HG03066 (cell line): ENCODE measurements at regions not wholly inside any gene's neighbourhood (a gene's known extent, or its start where the extent isn't known, plus 50 kb on each side); places are given as distances from the start of the nearest gene placed in this dataset.

Source experiments
- ATAC-seq: cut with Tn5 transposase; IDR thresholded peaks from one replicate; pipeline ENCODE4 v1.9.1; 2021; ENCODE audit warnings: low read depth; ENCODE audit not compliant: unreplicated experiment

DNA sequence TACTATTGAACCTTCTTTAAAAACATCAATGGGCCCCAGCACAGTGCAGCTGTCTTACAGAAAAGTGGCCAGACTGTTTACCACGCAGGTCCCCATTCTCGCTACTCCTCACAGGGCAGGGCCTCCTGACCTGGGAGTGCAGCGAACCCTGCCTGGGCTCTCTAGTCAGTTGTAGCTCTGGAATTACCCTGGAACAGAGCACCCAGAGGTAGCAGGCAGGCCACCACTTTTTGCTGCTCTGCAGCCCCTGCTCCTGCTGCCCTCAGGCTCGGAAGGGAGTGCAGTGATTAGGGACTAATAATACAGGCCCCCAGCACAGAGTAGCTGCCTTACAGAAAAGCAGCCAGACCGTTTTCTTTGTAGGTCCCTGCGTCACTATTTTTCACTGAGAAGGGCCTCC, 1563.0 kb downstream of the SUCLG1 start:
- no peak for ATAC-seq

- no peak for ATAC-seq
Measured at GRCh38 chr2:82893190-82893589, 1565.9 kb downstream of the SUCLG1 start.

GRCh38 chr2:82879803-82880202, 1579.3 kb downstream of the SUCLG1 start:
- ATAC-seq = no peak

DNA sequence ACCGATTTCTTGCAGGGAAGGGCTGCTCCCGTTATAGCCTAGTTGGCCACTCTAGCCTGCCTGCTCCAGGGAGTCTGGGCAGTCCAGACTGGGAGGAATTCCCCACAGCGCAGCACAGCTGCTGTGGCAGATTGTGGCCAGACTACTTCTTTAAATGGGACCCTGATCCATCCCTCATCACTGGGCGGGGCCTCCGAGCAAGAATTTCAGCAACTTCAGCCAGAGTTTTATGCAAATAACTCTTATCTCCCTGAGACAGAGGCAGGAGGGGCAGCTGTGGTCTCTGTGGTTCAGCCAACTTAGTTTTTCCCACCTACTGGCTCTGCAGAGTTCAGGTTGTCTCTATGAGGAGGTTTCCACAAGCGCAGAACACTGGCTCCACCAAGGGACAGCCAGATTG, 1583.2 kb downstream of the SUCLG1 start:
- ATAC-seq = no peak

- ATAC-seq = no peak
Measured at GRCh38 chr2:82857967-82858366, 1601.1 kb downstream of the SUCLG1 start.

DNA sequence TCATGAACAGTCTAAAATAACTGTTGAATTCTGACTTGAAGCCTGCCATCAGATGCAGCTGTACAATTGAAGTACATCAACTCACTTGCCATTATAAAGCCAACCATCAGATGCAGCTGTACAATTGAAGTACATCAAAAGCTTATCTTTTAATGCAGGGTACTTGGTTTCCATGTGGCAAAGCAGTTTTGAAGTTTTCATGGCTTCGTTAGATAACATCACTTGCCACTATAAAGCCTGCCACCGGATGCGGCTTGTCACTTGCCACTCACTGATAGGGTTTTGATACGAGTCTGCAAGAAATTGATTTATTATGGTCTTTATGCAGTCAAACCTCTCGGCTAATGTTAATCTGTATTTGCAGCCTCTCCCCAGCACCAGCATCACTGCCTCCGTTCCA, 1605.8 kb downstream of the SUCLG1 start:
- no peak for ATAC-seq

DNA sequence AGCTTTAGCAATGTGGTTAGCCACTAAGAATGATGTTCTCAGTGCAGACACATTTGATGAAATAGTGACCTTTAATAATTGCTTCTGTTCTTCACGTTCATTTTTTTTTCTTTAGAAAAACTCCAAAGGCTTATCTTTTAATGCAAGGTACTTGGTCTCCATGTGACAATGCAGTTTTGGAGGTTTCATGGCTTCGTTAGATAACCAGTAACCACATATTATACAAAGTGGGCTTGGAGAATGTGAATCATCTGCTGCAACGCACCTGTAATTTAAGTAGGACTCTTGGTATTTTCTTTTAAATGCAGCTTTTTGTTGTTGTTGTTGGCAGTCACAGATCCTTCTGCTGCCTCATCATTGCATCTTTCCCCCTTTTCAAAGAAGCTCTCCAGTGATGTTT, 1606.3 kb downstream of the SUCLG1 start:
- no peak for ATAC-seq

GRCh38 chr2:82848285-82848684, 1610.8 kb downstream of the SUCLG1 start:
- no peak for ATAC-seq

- ATAC-seq = no peak
Measured at GRCh38 chr2:82839036-82839435, 1620.0 kb downstream of the SUCLG1 start.

GRCh38 chr2:82837588-82838304, 1621.3 kb downstream of the SUCLG1 start:
- no peak for ATAC-seq

DNA sequence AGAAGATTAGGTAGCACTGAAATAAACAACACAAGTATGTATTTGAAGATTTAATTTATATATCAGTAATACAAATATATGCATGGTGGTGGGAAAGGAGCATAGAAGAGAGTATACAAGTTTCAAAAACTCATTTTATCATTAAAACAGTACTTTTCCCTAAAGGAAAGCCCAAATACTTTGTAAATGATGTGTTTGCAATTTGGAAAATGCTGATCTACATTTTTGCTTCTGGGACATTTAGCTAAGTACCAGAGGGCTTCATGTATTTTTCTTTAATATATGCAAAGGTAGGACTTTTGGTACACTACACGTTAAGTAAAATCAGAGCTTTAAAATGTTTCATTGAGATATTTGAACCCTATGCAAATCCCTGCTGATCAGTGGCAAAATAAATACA, 1624.2 kb downstream of the SUCLG1 start:
- no peak for ATAC-seq

DNA sequence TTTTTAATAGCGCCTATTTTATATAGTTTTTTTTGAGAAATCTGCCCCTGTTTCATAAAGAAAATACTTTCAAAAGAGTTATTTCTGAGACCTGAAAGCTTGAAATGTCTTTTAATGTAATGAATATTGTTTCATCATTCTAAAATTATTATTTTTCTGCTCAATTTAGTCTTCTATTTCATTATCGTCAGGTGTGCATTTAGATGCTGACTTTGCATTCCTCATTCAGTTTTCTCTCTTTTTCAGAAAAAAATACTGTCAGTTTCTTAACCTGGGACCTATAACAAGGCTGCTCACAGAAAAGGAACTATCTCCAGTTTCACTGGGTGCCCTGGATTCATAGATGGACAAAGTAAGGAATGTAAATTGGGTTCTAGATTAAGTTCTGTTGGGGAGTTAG, 1631.7 kb downstream of the SUCLG1 start:
- ATAC-seq = no peak

GRCh38 chr2:82826437-82826836, 1632.6 kb downstream of the SUCLG1 start:
- no peak for ATAC-seq

DNA sequence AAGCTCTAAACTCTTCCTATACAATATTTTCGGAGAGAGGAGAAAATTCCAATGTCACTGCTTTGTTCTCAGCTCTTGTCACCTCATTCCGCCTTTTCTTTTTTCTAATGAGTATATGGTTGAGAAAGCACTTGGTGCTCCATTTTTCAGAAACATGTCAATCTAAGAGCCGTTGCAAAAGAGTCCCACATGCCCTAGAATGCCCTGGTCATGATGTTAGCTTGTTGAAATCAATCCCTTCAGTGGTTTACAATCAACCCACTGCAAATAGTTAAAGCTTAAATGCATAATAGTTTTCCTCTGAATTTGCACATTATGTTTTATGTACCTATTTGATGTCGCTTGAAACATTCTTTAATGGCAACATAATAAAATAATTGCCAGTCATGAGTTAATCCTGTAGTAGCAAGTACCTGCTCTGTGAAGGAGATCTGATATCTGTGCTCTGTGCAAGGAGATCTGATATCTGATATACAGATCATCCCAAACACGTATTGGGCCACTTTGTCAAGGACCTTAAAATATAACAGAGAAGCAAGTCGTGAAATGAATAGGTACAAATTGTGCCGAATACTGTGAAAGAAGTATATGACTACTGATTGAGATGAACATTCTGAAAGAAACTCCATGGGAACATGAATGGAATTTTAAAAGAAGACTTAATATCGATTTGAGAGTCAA, 1633.5 kb downstream of the SUCLG1 start:
- no peak for ATAC-seq

- ATAC-seq = no peak
Measured at GRCh38 chr2:82823892-82824291, 1635.2 kb downstream of the SUCLG1 start.

GRCh38 chr2:82819951-82820350, 1639.1 kb downstream of the SUCLG1 start:
- no peak for ATAC-seq

- ATAC-seq = no peak
Measured at GRCh38 chr2:82814146-82814545, 1644.9 kb downstream of the SUCLG1 start.

GRCh38 chr2:82811946-82812345, 1647.1 kb downstream of the SUCLG1 start:
- no peak for ATAC-seq

- no peak for ATAC-seq
Measured at GRCh38 chr2:82803307-82803706, 1655.8 kb downstream of the SUCLG1 start.

DNA sequence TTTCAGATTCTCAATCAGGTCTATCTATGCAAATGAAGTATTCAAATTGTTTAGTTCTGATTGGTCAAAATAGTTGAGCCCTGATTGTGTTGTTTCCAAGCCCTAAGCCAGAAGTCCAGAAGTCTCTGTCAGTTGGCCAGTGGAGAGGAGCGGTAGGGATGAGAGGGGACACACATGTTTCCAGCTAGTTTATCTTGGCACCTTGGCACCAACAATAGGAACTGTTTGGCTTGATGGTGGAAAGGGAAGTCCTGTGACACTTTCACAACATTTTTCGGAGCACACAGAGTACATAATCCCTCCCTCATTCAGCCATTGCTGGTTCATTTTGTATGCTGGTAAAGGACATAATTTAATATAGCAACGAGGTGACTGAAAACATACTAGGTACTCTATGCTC, 1661.6 kb downstream of the SUCLG1 start:
- no peak for ATAC-seq

- no peak for ATAC-seq
Measured at GRCh38 chr2:82796132-82796531, 1662.9 kb downstream of the SUCLG1 start.

- no peak for ATAC-seq
Measured at GRCh38 chr2:82795446-82795845, 1663.6 kb downstream of the SUCLG1 start.
